HuH-7 (cell line): ENCODE measurements at regions not wholly inside any gene's neighbourhood (a gene's known extent, or its start where the extent isn't known, plus 50 kb on each side); places are given as distances from the start of the nearest gene placed in this dataset.
"Not testable (repeated sequence)": the region's sequence is repeated elsewhere in the genome, so short reads cannot be mapped to it uniquely, and the experiment has no call there.

Experiments
- DNase-seq: peaks from one replicate; pipeline ENCODE4 v3.0.0; 2011; ENCODE audit warnings: low spot score

DNA sequence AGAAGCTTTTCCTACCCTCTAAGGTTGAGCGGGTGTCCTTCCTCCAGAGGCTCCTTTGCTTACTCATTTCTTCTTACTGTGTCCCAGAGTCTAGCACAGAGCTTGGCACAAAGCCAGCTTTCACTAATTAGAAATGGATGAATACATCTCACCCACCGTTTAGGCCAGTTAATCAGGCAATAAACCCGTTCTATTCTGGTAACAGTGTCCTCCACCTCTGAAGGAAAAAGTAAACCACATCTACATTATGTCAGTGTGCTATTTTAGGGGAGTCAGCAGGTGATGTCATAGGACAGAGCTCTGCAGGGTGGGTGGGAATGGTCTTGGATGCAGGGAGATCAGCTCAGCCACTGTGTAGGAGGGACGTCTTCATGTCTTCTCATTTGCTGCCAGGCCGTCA is 109.2 kb downstream of the OSTF1 start:
- DNase-seq, result no peak

DNA sequence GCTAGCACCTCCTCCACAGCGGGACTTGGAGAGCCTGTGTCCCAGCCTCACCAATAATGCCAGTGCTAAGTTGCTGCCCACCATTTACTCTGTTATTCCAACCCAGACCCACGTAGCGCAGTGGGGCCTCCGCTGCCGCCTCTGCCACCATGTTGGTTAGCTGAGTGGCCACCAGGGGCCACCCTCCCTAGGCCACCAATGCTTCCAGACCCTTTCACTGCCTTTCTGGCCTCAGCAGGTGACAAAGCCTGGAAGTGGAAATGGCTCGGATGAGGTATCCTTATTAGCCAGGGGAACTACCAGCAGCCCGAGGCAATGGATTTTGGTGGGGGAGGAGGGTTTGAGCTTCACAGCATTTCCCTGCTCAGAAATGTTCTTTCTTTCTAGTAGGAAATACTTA is 110.1 kb downstream of the OSTF1 start:
- no peak for DNase-seq

DNA sequence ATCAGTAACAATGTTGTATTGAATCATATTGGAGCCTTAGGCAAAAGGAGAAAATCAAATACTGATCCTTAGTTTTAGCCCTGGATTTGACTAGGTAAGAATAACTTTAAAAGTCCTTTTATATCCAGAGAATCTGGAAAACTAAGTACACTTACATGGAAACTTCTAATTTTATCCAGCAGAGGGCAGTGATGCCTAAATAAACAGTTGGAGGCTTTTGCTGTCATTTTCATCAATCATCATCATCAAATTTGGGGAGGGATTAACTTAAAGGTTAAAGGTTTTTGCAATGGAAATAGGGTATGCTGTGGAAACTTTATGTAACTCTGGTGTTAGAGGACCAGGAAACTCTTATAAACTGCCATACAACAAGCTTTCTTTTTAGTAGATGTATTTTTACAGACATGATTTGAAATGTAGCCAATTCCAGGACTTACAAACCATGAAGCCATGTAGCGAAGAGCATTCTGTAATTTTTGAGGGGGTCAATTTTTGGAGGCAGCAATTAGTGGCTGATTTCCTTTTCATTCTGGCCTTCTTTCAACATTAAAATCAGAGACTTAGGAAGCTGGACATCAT is 112.7 kb downstream of the OSTF1 start:
- DNase-seq, result peak; percentile 32

DNA sequence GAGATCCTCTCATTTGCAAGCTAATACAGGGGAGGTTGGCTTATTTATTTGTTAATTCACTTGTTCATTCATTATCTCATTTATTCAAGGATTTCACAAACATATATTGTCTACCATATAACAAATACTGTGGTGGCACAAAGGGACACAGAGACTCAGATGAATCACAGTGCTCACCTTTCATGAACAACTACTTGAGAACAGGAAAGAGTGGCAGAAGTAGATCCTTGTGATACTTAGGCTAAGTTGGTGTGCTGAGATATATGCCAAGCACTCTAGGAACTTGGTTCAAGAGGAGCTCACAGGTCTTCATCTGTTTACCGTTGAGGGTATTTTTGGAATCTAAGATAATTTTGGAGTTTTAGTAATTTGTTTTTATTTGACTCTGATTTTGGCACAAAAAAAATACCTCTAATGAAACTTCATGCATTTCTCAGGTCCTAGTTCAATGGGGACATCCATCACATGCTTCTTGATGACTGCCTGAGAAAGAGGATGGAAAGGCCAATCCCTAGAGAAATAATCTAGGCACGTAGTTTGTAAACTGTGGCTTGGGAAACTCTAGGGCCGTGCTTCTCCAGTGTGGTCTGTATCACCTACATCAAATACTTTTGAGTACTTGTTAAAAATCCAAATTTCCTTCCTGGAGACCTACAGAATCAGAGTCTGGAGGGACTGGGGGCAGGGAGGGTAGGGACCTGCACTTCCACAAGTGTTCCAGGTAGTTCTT is 113.3 kb downstream of the OSTF1 start:
- no peak for DNase-seq

DNA sequence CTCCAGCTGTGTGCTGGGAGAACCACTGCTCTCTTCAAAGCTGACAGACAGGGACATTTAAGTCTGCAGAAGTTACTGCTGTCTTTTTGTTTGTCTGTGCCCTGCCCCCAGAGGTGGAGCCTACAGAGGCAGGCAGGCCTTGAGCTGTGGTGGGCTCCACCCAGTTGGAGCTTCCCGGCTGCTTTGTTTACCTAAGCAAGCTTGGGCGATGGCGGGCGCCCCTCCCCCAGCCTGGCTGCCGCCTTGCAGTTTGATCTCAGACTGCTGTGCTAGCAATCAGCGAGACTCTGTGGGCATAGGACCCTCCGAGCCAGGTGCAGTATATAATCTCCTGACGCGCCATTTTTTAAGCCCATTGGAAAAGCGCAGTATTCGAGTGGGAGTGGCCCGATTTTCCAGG is 119.7 kb downstream of the OSTF1 start:
- DNase-seq, result not testable (repeated sequence)

DNA sequence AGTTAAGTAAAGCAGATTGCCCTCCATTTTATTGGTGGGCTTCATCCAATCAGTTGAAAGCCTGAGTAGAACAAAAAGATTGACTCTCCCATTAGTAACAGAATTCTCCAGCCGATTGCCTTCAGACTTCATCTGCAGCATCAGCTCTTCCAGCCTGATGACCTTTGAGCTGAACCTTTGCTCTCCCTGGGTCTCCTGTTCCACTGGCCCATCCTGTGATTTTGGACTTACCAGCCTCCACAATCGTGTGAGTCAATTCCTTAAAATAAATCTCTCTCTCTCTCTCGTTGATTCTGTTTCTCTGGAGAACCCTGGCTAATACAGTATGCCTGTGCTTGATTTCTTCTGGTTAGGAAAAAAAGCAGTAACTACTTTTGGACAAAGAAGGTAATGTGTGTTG is 121.9 kb downstream of the OSTF1 start:
- DNase-seq, result no peak

DNA sequence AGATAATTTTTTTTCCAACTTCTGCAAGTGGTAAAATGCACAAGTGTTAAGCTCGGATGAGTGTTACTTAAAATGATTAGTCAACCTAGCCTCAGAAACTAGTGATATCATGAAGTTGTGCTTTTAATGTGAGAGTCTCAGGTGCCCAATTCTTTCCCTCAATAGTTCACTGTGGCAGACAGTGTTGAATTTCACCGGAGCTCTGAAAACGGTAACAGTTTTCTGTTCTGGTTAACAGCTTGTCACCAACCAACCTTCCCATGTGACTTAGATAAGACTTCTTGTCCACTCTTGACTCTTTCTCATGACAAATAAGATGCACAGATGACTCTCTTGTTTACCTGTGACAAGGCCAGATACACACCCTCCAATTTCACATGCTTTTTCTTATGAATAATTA is 125.5 kb downstream of the OSTF1 start:
- no peak for DNase-seq

DNA sequence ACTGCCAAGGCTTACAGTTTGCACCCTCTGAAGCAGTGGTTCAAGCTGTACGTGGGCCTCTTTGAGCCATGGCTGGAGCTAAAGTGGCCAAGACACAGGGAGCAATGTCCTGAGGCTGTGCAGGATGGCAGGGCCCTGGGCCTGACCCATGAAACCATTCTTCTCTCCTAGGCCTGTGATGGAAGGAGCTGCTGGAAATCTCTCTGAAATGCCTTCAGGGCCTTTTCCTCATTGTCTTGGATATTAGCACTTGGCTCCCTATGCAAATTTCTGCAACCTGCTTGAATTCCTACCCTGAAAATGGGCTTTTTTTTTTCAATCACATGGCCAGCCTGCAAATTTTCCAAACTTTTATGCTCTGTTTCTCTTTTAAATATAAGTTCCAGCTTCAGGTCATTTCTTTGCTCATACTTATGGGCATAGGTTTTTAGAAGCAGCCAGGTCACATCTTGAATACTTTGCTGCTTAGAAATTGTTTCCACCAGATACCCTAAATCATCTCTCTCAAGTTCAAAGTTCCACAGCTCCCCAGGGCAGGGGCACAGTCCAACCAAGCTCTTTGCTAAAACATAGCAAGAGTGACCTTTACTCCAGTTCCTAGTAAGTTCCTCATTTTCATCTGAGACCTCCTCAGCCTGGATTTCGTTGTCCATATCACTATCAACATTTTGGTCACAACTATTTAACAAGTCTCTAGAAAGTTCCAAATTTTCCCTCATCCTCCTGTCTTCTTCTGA is 138.3 kb downstream of the OSTF1 start:
- no peak for DNase-seq

DNA sequence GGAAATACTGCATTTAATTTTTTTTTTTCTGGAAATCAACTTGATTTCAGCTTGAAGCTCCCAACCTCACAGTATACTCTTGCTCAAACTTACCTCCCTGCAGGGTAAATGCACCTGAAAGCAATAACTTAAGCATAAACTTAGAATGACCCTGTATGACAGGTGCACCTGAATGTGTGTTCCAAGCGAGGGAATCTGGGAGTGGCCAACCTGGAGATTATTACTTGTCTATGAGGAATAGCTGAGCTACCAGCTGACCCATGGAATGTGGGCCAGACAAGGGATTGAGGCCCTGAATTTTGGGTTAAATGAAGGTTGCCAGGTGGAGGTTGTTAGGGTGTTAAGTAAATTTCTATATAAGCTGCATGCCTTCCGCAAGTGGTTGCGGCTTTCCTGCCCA is 140.6 kb downstream of the OSTF1 start:
- no peak for DNase-seq

DNA sequence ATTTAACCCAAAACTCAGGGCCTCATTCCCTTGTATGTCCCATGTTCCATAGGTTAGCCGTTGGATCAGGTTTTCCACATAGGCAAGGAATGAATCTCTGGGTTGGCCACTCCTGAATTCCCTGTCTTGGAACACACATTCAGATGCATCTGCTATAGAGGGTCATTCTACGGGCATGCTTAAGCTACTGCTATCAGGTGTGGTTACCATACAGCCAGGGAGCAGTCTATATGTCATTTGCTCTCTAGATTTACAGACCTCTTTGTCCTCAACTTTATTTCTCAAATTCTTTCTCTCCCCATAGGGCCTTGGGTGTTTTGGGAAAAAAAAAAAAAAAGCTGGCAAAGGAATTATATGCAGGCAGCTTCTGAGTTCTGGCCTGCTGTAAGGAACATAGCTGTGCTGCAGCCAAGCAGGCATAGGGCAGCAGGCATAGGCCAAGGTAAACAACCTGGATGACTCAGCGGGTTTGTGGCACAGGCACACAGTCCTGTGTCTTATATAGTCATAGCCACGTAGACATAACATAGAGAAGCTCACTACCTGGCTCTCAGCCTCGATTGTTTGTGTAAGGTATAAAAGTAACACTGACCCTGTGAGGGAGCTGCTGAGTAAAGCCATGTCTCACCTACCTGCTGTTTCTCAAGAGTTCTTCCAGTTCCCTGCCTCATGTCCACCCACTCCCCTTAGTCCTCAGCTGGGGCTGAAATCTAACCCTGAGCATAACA is 141.5 kb downstream of the OSTF1 start:
- no peak for DNase-seq

DNA sequence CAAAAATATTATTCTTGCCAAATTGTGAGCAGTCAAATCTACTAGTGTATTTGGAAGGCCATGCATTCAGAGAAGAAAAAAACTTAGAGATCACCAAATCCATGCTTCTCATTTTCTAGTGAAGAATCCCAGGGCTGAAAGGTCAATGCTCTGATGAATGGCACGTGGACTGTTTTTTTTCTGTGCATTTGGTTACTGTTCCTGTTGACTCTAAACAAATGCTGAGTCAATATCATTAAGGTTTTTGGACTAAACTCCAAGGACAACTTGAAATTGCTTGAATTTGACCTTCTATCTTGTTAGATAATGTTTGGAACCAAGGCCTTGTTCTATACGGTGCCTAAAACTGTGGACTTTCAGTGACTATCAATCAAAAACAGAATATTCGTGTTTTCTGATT is 142.2 kb downstream of the OSTF1 start:
- no peak for DNase-seq

DNA sequence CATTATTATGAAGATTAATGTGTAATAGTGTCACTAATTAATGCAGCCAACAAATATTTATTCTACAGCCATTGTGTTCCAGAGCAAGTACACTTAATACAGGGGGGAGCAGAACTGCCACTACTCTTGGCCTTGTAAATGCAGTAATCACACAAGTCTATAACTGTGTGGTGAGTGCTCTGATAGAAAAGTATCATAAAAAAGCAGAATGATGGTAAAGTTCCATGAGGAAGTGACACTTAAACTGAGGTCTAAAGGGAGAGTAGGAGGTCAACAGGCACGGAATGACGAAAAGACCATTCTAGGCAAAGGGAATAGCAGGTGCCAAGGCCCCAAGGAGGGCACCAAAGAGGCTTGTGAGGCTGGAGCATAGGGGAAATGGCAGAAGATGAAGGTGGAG is 142.9 kb downstream of the OSTF1 start:
- no peak for DNase-seq

DNA sequence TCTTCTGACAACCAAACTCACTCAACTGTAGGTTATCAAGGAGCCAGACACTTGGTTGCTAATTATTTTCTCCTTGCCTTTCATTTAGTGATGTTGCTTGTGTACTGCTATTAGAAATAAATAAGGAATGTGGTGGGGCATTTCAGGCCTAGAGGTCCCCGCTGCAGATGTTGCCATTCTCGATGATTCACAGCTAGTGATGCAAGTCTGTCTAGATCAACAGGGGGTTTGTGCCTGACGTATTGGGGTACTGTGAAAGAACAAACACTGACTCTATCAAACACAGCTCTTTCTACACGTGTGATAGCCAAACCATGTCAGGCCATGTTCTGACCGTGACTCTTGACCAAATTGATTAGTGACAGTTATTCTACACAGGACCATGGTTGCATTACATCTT is 144.7 kb downstream of the OSTF1 start:
- no peak for DNase-seq

DNA sequence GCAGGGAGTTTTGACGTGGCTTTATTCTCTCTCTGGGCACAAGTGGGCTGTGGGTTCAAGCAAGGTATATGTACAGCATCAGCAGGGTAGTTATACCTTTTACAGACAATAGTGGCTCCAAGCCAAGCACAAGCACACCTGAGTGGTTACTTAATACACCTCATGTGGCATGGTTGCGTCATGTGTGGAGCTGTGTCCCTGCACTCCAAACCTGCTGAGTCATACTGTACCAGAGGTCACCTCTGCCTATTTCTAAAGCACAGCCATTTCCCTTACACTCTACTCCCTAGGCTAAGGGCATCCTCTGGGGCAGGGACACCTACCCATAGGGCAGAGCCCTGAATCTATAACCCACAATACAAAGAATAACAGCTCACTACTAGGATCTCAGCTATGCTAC is 147.3 kb downstream of the OSTF1 start:
- DNase-seq, result no peak

DNA sequence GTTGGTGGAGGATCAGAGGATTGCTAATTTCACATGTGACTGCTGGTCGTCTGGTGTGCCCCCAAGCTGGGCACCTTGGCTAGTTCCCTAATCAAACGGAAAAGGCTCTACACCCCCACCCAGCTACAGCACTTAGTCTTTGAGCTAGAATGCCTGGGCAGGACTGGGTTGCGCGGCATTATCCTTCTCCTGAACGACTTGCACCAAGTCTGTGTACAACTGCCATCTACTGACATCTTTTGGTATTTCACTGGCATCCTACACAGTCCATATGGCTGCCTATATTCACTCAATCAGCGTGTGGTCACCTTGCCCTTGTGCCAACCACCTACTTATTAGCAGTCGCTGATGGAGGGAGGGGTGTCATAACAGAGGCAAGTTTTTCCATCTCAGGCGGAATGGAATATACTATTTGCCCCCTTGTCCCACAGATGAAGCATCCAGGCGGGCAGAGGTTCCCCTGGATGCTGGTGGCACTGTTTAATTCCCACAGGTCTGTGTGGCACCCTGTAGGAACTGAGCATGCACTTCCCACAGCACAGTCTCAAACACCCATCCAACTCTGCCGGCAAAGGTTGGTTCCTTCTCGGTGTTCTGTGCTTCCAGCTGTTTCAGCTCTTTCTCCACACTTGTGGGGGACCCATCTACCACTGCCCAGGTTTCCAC is 150.1 kb downstream of the OSTF1 start:
- DNase-seq, result peak; percentile 30

DNA sequence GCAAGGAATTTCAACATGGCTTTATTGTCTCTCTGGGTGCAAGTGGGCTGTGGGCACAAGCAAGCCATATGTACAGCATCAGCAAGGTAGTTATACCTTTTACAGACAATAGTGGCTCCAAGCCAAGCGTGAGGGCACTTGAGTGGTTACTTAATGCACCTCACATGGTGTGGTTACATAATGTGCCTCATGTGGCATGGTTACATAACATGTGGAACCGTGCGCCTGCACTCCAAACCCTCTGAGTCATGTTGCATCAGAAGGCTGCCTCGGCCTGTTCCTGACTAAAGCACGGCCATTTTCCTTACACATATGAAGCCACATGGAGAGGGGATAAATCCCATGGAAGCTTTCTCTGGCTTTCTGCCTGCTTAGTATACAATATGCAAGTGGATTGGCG is 150.9 kb downstream of the OSTF1 start:
- DNase-seq, result no peak

DNA sequence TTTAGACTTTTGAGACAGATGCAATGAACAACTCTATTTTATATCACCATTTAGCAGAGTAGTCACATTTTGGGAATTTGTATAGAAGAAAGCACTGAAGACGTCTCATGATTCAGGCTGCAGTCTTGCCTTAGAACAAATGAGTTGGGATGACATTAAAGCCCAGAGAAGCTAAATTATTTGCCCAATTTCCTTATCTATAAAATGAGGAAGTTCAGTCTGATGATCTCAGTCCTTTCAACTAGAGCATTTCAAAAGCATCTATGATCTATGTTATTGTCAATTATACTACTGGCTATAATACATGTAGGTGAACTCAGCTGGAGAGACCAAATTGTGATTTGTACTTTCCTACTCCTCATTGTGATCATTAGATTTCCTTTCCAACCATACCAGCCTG is 154.1 kb downstream of the OSTF1 start:
- DNase-seq, result no peak

DNA sequence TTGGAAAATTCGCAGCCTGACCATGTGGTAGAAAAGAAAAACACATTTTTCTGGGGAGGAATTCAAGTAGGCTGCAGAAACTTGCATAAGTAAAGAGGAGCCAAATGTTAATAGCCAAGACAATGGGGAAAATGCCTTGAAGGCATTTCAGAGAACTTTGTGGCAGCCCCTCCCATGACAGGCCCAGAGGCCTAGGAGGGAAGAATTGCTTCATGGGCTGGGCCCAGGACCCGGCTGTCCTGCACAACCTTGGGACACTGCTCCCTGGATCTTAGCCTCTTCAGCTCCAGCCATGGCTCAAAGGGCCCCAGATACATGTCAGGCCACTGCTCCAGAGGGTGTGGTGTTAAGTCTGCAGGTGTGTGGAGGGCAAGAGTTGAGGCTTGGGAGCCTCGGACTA is 158.6 kb downstream of the OSTF1 start:
- DNase-seq, result no peak

DNA sequence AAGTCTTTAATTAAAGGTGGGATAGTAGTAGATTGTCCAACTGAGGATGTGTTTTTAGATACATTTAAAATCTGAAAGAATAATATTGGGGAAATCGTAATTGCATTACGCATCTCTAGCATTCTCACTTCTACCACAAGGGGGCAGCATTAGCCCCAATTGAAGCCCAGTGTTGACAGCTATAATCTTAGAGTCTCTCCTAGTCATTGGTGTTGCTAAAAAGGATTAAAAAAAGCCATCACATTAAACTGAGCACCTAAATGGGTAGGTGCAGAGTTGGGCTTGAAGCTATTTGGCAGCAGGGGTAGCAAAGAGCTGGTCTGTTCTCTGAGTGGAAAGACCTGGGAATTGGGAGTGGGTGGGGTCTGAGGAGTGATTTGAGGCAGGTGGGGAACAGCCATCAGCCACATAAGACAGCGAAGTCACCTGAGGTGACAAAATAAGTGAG is 177.2 kb downstream of the OSTF1 start:
- peak; percentile 42 for DNase-seq

DNA sequence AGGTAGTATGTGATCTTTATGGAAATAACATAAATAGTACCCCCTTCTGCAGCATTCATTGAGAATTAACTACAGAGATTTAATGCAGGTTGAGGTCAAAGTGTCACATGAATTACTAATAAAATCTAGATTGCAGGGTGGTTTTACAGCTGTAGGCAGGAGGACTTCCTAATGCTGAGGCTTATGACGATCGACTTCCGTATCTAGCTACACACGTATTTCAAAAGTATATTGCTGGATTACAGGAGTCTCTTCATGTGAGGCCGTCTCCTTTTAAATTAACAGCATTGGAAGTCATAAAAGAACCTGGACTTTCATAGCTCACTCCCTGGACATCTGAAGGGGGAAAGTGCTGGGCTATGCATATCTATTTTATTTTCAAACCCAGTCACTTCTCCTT is 180.9 kb downstream of the OSTF1 start:
- no peak for DNase-seq

DNA sequence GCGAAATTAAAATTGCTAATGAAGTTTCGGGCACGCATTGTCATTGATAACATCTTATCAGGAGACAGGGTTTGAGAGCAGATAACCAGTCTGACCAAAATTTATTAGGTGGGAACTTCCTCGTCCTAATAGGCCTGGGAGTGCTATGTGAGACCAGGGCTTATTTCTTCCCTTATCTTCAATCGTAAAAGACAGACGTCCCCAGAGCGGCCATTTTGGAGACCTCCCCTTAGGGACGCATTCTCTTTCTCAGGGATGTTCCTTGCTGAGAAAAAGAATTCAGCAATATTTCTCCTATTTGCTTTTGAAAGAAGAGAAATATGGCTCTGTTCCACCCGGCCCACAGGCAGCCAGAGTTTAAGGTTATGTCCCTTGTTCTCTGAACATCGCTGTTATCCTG is 184.7 kb downstream of the OSTF1 start:
- DNase-seq, result not testable (repeated sequence)

DNA sequence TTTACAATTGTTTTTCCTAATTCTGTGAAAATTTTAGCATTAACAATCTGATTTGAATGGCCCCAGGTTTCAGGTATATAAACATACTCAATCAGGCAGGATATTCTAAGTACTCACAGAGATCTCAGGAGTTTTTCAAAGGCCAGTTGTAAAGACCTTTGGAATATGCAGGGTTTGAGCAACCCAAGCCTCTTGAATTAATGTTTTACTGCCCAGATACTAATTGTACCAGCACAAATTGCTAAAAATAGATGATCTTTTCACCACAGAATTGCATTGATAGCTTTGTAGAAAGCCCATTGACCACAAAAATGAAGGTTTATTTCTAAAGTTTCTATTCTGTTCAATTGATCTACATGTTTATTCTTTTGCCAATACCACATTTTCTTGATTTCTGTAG is 186.5 kb downstream of the OSTF1 start:
- no peak for DNase-seq
